ENCODE measurements at regions not wholly inside any gene's neighbourhood (a gene's known extent, or its start where the extent isn't known, plus 50 kb on each side); places are given as distances from the start of the nearest gene placed in this dataset.

DNA sequence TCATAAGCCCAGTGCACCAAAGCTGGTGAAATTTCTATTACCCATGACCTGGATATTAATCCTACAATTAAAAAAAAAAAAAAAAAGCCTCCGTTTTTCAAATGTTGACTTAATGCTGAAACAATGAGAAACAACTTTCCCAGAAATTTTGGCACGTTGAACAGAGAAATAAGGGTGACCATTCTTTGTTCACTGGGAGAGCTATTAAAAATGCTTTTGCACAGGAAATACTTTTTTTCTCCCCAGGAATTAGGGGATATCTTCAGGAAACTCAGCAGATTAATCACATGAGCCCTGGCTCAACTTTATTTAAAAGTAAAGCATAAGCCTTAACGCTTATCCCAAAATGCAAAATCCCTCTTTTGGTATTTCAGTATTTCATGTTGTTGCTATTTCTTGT lies 54.8 kb upstream of the FLRT2 start:
- ATAC-seq (ENCODE audit: low FRiP score in 2 of 2) (no peak), DNase-seq (no peak)
- Histone ChIP-seq H3K4me1 (peaks cover 0 to 11% (median 2%) of the 10 kb centered on the region in 4 donors), H3K27me3 (no peaks in the 10 kb centered on the region), H3K4me3 (no peak overlapping the region), H3K27ac (no peak overlapping the region), H3K36me3 (no peaks in the 10 kb centered on the region), H3K9me3 (no peaks in the 10 kb centered on the region)
- TF ChIP-seq POLR2A (IDR thresholded peaks at IDR 0.05): no peak
- TF ChIP-seq EP300 (IDR thresholded peaks at IDR 0.05): no peak
- no peak for TF ChIP-seq POLR2AphosphoS5 (IDR thresholded peaks at IDR 0.05)
- TF ChIP-seq, protein P1, sequence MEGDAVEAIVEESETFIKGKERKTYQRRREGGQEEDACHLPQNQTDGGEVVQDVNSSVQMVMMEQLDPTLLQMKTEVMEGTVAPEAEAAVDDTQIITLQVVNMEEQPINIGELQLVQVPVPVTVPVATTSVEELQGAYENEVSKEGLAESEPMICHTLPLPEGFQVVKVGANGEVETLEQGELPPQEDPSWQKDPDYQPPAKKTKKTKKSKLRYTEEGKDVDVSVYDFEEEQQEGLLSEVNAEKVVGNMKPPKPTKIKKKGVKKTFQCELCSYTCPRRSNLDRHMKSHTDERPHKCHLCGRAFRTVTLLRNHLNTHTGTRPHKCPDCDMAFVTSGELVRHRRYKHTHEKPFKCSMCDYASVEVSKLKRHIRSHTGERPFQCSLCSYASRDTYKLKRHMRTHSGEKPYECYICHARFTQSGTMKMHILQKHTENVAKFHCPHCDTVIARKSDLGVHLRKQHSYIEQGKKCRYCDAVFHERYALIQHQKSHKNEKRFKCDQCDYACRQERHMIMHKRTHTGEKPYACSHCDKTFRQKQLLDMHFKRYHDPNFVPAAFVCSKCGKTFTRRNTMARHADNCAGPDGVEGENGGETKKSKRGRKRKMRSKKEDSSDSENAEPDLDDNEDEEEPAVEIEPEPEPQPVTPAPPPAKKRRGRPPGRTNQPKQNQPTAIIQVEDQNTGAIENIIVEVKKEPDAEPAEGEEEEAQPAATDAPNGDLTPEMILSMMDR (IDR thresholded peaks at IDR 0.05): no peak
- WGBS, 2 donors: 33 to 41% methylated on average over 3 of the region's 3 CpGs

DNA sequence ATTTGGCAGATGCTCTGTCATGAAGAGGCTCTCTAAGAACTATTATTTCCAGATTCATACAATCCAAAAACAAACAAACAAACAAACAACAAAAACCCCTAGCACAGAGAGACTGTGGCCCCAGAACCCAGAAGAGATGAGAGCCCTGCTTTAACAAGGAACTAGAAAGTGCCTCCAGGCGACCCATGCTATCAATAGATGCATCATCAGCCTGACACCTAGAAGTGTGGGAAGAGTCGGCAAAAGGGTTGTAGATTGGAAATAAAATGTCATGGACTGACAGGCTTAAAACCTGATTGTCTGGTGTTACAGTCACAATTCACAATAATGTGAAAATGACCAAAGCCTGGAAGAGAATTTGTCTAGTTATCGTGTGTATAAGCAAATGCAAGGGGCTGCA lies 50.6 kb upstream of the FLRT2 start:
- DNase-seq (no peak), ATAC-seq (ENCODE audit: low FRiP score in 2 of 2) (no peak)
- Histone ChIP-seq H3K27me3 (no peaks in the 10 kb centered on the region), H3K4me3 (no peak overlapping the region), H3K9me3 (no peaks in the 10 kb centered on the region), H3K36me3 (no peaks in the 10 kb centered on the region), H3K27ac (no peak overlapping the region), H3K4me1 (peaks cover 0 to 13% (median 5%) of the 10 kb centered on the region in 4 donors)
- WGBS, 2 donors: 88 to 94% methylated on average over 3 of the region's 3 CpGs
- TF ChIP-seq EP300 (IDR thresholded peaks at IDR 0.05) (no peak), POLR2AphosphoS5 (IDR thresholded peaks at IDR 0.05) (no peak), POLR2A (IDR thresholded peaks at IDR 0.05) (no peak)
- TF ChIP-seq, protein P1 (IDR thresholded peaks at IDR 0.05): no peak

DNA sequence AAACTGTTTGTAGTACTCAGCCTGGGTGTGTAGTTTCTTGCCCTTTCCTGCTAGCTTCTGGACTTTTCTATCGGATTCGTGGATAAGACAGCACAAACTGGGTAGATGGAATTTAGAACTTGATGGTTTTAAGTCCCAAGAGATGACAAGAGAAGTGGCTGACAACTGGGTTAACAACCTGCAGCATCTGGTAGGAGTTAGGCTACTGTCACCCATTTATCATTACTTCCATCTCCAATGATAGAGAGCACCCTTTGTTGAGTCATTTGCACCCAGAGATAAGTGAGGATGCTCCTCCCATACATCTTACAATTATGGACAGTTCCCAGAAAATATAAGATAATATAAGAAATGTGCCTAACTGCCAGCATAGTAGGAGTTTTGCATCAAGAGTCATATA lies 50.2 kb upstream of the FLRT2 start:
- 83 to 89% methylated on average over 2 of the region's 2 CpGs for WGBS, 2 donors
- H3K9me3 ChIP-seq: no peaks in the 10 kb centered on the region
- H3K27ac ChIP-seq: no peak overlapping the region
- DNase-seq: no peak
- H3K4me3 ChIP-seq: no peak overlapping the region
- TF ChIP-seq POLR2A (IDR thresholded peaks at IDR 0.05) (no peak), POLR2AphosphoS5 (IDR thresholded peaks at IDR 0.05) (no peak), EP300 (IDR thresholded peaks at IDR 0.05) (no peak)
- TF ChIP-seq, protein P1 (IDR thresholded peaks at IDR 0.05): no peak
- no peak for ATAC-seq (ENCODE audit: low FRiP score in 2 of 2)
- no peaks in the 10 kb centered on the region for H3K36me3 ChIP-seq
- H3K27me3 ChIP-seq: no peaks in the 10 kb centered on the region
- H3K4me1 ChIP-seq: peaks cover 0 to 13% (median 5%) of the 10 kb centered on the region in 4 donors

Small RNA genes in the stretch of these regions (small RNA-seq; reads per million reads assigned to genes)
- gene AL161713.1 (0 reads per million in 4 donors), gene AL163642.1 (0 reads per million in 4 donors), gene RF00017 (0 reads per million in 4 donors), gene RNU6-976P (0 reads per million in 4 donors), gene RNU6ATAC28P (0 reads per million in 4 donors), gene RNU7-51P (0 reads per million in 4 donors)

Data from upper lobe of left lung (tissue), 6 donors.